ENCODE measurements at regions not wholly inside any gene's neighbourhood (a gene's known extent, or its start where the extent isn't known, plus 50 kb on each side); places are given as distances from the start of the nearest gene placed in this dataset.

- Histone ChIP-seq H3K4me1 (ENCODE audit: control insufficient read depth, insufficient read depth, low read length) (no peaks in the 10 kb centered on the region), H3K36me3 (ENCODE audit: control insufficient read depth in 2 of 2, insufficient read depth in 2 of 2, low read length in 1 of 2) (no peaks in the 10 kb centered on the region), H2AFZ (ENCODE audit: control insufficient read depth, low read depth, low read length) (no peak overlapping the region), H3K9ac (ENCODE audit: control insufficient read depth, insufficient read depth, low read length) (no peak overlapping the region), H3K4me3 (no peak overlapping the region), H3K27me3 (replicated peaks in 1 of 2; ENCODE audit: control insufficient read depth in 2 of 2, insufficient read depth in 2 of 2, low read length in 1 of 2) (peaks cover 0 to 2% of the 10 kb centered on the region in 2 experiments; a peak in 2 of 4 replicates), H4K20me1 (ENCODE audit: control insufficient read depth, insufficient read depth) (no peaks in the 10 kb centered on the region), H3K79me2 (ENCODE audit: control insufficient read depth, insufficient read depth, low read length) (no peaks in the 10 kb centered on the region), H3K27ac (ENCODE audit: control insufficient read depth, insufficient read depth) (no peak overlapping the region), H3K9me3 (replicated peaks; ENCODE audit: control insufficient read depth, insufficient read depth, low read length) (no peaks in the 10 kb centered on the region), H3K4me2 (ENCODE audit: control insufficient read depth, insufficient read depth) (no peak overlapping the region)
- DNase-seq (ENCODE audit: low read depth, low spot score) (no peak), ATAC-seq (no peak), FAIRE-seq (no peak)
- 0% methylated on average over 4 of the region's 4 CpGs for WGBS (ENCODE audit: insufficient coverage, insufficient replicate concordance, low lambda C conversion rate, missing lambda C conversion rate)
- intact Hi-C loops (cut with micrococcal nuclease; ENCODE audit: unreplicated experiment): loop anchor here (5.0 kb wide), 1 partner anchor 211 kb away; no protein-coding TSS in a partner anchor
- ChIA-PET CTCF (no interaction called here), RAD21 (ENCODE audit: unreplicated experiment) (no interaction called here), SMC1A (ENCODE audit: uncharacterized antibody, unreplicated experiment) (interaction anchor here (0.9 to 1.9 kb wide), 2 partner anchors 106 to 222 kb away, joined by 3 to 5 read pairs; no protein-coding TSS in a partner anchor), POLR2A (no interaction called here)
- in situ Hi-C loops (cut with MboI): no loop called here
- TF ChIP-seq SMAD1 (IDR thresholded peaks at IDR 0.05; ENCODE audit: low read depth, partially characterized antibody) (no peak), YY1 (IDR thresholded peaks at IDR 0.05; ENCODE audit: low read depth, low read length) (no peak), BACH1 (IDR thresholded peaks at IDR 0.05; ENCODE audit: borderline replicate concordance) (no peak), RCOR1 (conservative IDR thresholded peaks at IDR 0.05; ENCODE audit: low read depth, low read length) (no peak), CREM (IDR thresholded peaks at IDR 0.05; ENCODE audit: low read depth) (no peak), CREB1 (IDR thresholded peaks at IDR 0.05; ENCODE audit: low read depth) (no peak)
- BruUV-seq (replicated peaks): no TSS peak
These were observed 221.0 kb downstream of the EMX2 start for GRCh38 chr10:117763528-117763927.

- SMC1A ChIA-PET (ENCODE audit: uncharacterized antibody, unreplicated experiment): no interaction called here
- H3K4me1 ChIP-seq (ENCODE audit: control insufficient read depth, insufficient read depth, low read length): no peaks in the 10 kb centered on the region
- H3K27me3 ChIP-seq (replicated peaks in 1 of 2; ENCODE audit: control insufficient read depth in 2 of 2, insufficient read depth in 2 of 2, low read length in 1 of 2): no peaks in the 10 kb centered on the region
- no TSS peak for BruUV-seq (replicated peaks)
- no peak for TF ChIP-seq SP1 (IDR thresholded peaks at IDR 0.05; ENCODE audit: low read depth, low read length)
- TF ChIP-seq KLF5 (IDR thresholded peaks at IDR 0.05; ENCODE audit: partially characterized antibody): no peak
- TF ChIP-seq ZNF217 (IDR thresholded peaks at IDR 0.05): no peak
- no peak for TF ChIP-seq ATF3 (IDR thresholded peaks at IDR 0.05; ENCODE audit: borderline replicate concordance, extremely low read depth, low read depth, low read length)
- TF ChIP-seq, protein P1, sequence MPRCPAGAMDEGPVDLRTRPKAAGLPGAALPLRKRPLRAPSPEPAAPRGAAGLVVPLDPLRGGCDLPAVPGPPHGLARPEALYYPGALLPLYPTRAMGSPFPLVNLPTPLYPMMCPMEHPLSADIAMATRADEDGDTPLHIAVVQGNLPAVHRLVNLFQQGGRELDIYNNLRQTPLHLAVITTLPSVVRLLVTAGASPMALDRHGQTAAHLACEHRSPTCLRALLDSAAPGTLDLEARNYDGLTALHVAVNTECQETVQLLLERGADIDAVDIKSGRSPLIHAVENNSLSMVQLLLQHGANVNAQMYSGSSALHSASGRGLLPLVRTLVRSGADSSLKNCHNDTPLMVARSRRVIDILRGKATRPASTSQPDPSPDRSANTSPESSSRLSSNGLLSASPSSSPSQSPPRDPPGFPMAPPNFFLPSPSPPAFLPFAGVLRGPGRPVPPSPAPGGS (IDR thresholded peaks at IDR 0.05; ENCODE audit: borderline replicate concordance, insufficient read depth, low read depth, low read length, poor library complexity, severe bottlenecking): no peak
- no peak for TF ChIP-seq RUNX3 (IDR thresholded peaks at IDR 0.05; ENCODE audit: low read length)
- no peak for TF ChIP-seq NBN (IDR thresholded peaks at IDR 0.05)
- no peak for TF ChIP-seq RBBP5 (conservative IDR thresholded peaks at IDR 0.05)
- 17% methylated on average over 2 of the region's 2 CpGs for WGBS (ENCODE audit: insufficient coverage, insufficient replicate concordance, low lambda C conversion rate, missing lambda C conversion rate)
- DNase-seq (ENCODE audit: low read depth, low spot score): no peak
- no peak overlapping the region for H2AFZ ChIP-seq (ENCODE audit: control insufficient read depth, low read depth, low read length)
- H3K36me3 ChIP-seq (ENCODE audit: control insufficient read depth in 2 of 2, insufficient read depth in 2 of 2, low read length in 1 of 2): no peaks in the 10 kb centered on the region
- H3K79me2 ChIP-seq (ENCODE audit: control insufficient read depth, insufficient read depth, low read length): no peaks in the 10 kb centered on the region
- no peak overlapping the region for H3K4me3 ChIP-seq
- intact Hi-C loops (cut with micrococcal nuclease; ENCODE audit: unreplicated experiment): no loop called here
- RAD21 ChIA-PET (ENCODE audit: unreplicated experiment): no interaction called here
- H3K9me3 ChIP-seq (replicated peaks; ENCODE audit: control insufficient read depth, insufficient read depth, low read length): no peaks in the 10 kb centered on the region
- POLR2A ChIA-PET: no interaction called here
- in situ Hi-C loops (cut with MboI): no loop called here
- ATAC-seq: no peak
- no peak for FAIRE-seq
- no peak overlapping the region for H3K27ac ChIP-seq (ENCODE audit: control insufficient read depth, insufficient read depth)
- no peak overlapping the region for H3K4me2 ChIP-seq (ENCODE audit: control insufficient read depth, insufficient read depth)
- CTCF ChIA-PET: no interaction called here
- no peaks in the 10 kb centered on the region for H4K20me1 ChIP-seq (ENCODE audit: control insufficient read depth, insufficient read depth)
- H3K9ac ChIP-seq (ENCODE audit: control insufficient read depth, insufficient read depth, low read length): no peak overlapping the region
These were observed 225.9 kb downstream of the EMX2 start for GRCh38 chr10:117768333-117769042.

All from GM12878 (cell line).